H1 (cell line): ENCODE measurements at regions not wholly inside any gene's neighbourhood (a gene's known extent, or its start where the extent isn't known, plus 50 kb on each side); places are given as distances from the start of the nearest gene placed in this dataset.

Source experiments
- CTCF ChIA-PET: fragments of 300-600 bp; sonication (Branson Sonifier 250); formaldehyde crosslinking; loops from one replicate; lab custom pipeline; 2021; ENCODE audit not compliant: partially characterized antibody; lab: Charles Lee
- POLR2A ChIA-PET: fragments of 300-600 bp; sonication (Branson Sonifier 250); formaldehyde crosslinking; loops from one replicate; lab custom pipeline; 2021; ENCODE audit warnings: inconsistent platforms; ENCODE audit not compliant: partially characterized antibody; lab: Charles Lee
- DNase-seq, 2 experiments: peaks; one replicate each; pipeline versions ENCODE4 v3.0.0 to v3.0.0-alpha.2; 2010 to 2022; ENCODE audit warnings: low spot score in 2 of 2, low read depth in 1 of 2, mixed read lengths in 1 of 2
- FAIRE-seq: peaks from 2 replicates; lab custom pipeline; 2011; peaks lifted over from hg19 to GRCh38; lab: Jason Lieb, UNC
- H2AFZ ChIP-seq: 2 replicates; pipeline ENCODE4 v1.8.1; 2012; ENCODE audit warnings: low read length, inconsistent platforms
- H2AK5ac ChIP-seq: 2 replicates; pipeline ENCODE4 v1.6.1; 2013; ENCODE audit warnings: low read depth, low read length
- H2BK120ac ChIP-seq: replicated peaks from 2 replicates; pipeline ENCODE3; 2013; ENCODE audit warnings: low read depth, low read length, inconsistent platforms
- H2BK12ac ChIP-seq: 2 replicates; pipeline ENCODE4 v1.6.1; 2013; ENCODE audit warnings: low read depth, low read length
- H2BK15ac ChIP-seq: 2 replicates; pipeline ENCODE4 v1.6.1; 2013; ENCODE audit warnings: low read length
- H2BK20ac ChIP-seq: 2 replicates; pipeline ENCODE4 v1.6.1; 2013; ENCODE audit warnings: low read length
- H2BK5ac ChIP-seq: 2 replicates; pipeline ENCODE4 v1.6.1; 2013; ENCODE audit warnings: low read depth, low read length
- H3K14ac ChIP-seq: 2 replicates; pipeline ENCODE4 v1.6.1; 2013; ENCODE audit warnings: inconsistent platforms; ENCODE audit not compliant: insufficient read length
- H3K18ac ChIP-seq: 2 replicates; pipeline ENCODE4 v1.6.1; 2013; ENCODE audit warnings: low read length; ENCODE audit errors: extremely low read depth
- H3K23ac ChIP-seq: 2 replicates; pipeline ENCODE4 v1.6.1; 2013; ENCODE audit warnings: inconsistent platforms; ENCODE audit not compliant: insufficient read length
- H3K23me2 ChIP-seq: 2 replicates; pipeline ENCODE4 v1.6.1; 2013; ENCODE audit warnings: low read depth, low read length
- H3K27ac ChIP-seq: 2 replicates; pipeline ENCODE4 v1.6.1; 2011; ENCODE audit warnings: low read depth, low read length, inconsistent platforms
- H3K27me3 ChIP-seq, 4 experiments: replicated peaks in 1 of 4; 1 replicate in 1 of 4; 2 replicates in 3 of 4; pipeline versions ENCODE4 v1.6.1 to v1.8.1; 2011 to 2013; ENCODE audit warnings: low read length in 3 of 4, mild to moderate bottlenecking in 3 of 4, inconsistent platforms in 2 of 4, mixed read lengths in 2 of 4, moderate library complexity in 1 of 4; ENCODE audit not compliant: control insufficient read depth in 3 of 4, insufficient read depth in 3 of 4; ENCODE audit errors: extremely low read depth in 1 of 4
- H3K36me3 ChIP-seq, 4 experiments: 2 replicates each; pipeline versions ENCODE4 v1.6.1 to v1.8.1; 2011 to 2013; ENCODE audit warnings: mild to moderate bottlenecking in 4 of 4, low read length in 3 of 4, moderate library complexity in 2 of 4, control low read depth in 1 of 4, inconsistent platforms in 1 of 4; ENCODE audit not compliant: insufficient read depth in 4 of 4, control insufficient read depth in 2 of 4
- H3K4ac ChIP-seq: replicated peaks from 2 replicates; pipeline ENCODE3; 2013; ENCODE audit warnings: low read length, low read depth, mixed read lengths, inconsistent platforms; ENCODE audit not compliant: insufficient read length
- H3K4me1 ChIP-seq, 4 experiments: replicated peaks in 1 of 4; 1 replicate in 1 of 4; 2 replicates in 3 of 4; pipeline versions ENCODE4 v1.6.1 to v1.8.1; 2011 to 2013; ENCODE audit warnings: low read length in 3 of 4, inconsistent platforms in 2 of 4, mixed read lengths in 1 of 4; ENCODE audit not compliant: insufficient read depth in 4 of 4, control insufficient read depth in 3 of 4
- H3K4me2 ChIP-seq, 2 experiments: 2 replicates each; pipeline versions ENCODE4 v1.6.1 to v1.8.1; 2011 to 2013; ENCODE audit warnings: low read depth in 2 of 2, low read length in 2 of 2, control low read depth in 1 of 2, inconsistent platforms in 1 of 2, mild to moderate bottlenecking in 1 of 2; ENCODE audit not compliant: insufficient read depth in 1 of 2
- H3K4me3 ChIP-seq, 4 experiments: fragments of 200-600, 300-600 bp in 1 of 4; sonication (generic), shearing (Covaris generic), sonication (Bioruptor Twin) in 1 of 4; 2 replicates each; pipeline versions ENCODE4 v1.5.1 to v1.8.1; 2011 to 2016; ENCODE audit warnings: low read length in 4 of 4, low read depth in 3 of 4, control low read depth in 2 of 4, inconsistent platforms in 2 of 4, mild to moderate bottlenecking in 2 of 4, mixed read lengths in 1 of 4, moderate library complexity in 1 of 4; ENCODE audit not compliant: insufficient read depth in 2 of 4; ENCODE audit errors: extremely low read depth in 1 of 4
- H3K56ac ChIP-seq: replicated peaks from 2 replicates; pipeline ENCODE3; 2013; ENCODE audit warnings: low read depth, mild to moderate bottlenecking, mixed read lengths, low read length, inconsistent platforms; ENCODE audit not compliant: insufficient read length
- H3K79me1 ChIP-seq: 2 replicates; pipeline ENCODE4 v1.6.1; 2013; ENCODE audit warnings: low read depth, low read length, control low read depth
- H3K79me2 ChIP-seq, 2 experiments: 2 replicates each; pipeline versions ENCODE4 v1.6.1 to v1.8.1; 2012 to 2013; ENCODE audit warnings: low read length in 2 of 2, mild to moderate bottlenecking in 2 of 2, inconsistent platforms in 1 of 2; ENCODE audit not compliant: insufficient read depth in 2 of 2, control insufficient read depth in 1 of 2
- H3K9ac ChIP-seq, 4 experiments: replicated peaks in 1 of 4; 1 replicate in 1 of 4; 2 replicates in 3 of 4; pipeline versions ENCODE4 v1.6.1 to v1.8.1; 2011 to 2013; ENCODE audit warnings: low read depth in 3 of 4, low read length in 3 of 4, control low read depth in 2 of 4, mild to moderate bottlenecking in 2 of 4, moderate library complexity in 2 of 4, inconsistent platforms in 1 of 4; ENCODE audit errors: extremely low read depth in 1 of 4
- H3K9me3 ChIP-seq, 2 experiments: 2 replicates each; pipeline versions ENCODE4 v1.6.1 to v1.8.1; 2012 to 2013; ENCODE audit warnings: mild to moderate bottlenecking in 2 of 2, moderate library complexity in 2 of 2, control low read depth in 1 of 2, inconsistent platforms in 1 of 2, low read depth in 1 of 2, low read length in 1 of 2, mixed read lengths in 1 of 2; ENCODE audit not compliant: insufficient read depth in 2 of 2
- H4K20me1 ChIP-seq, 2 experiments: replicated peaks in 1 of 2; 2 replicates each; pipeline versions ENCODE3 to v1.8.1; 2011 to 2013; ENCODE audit warnings: inconsistent platforms in 2 of 2, low read length in 2 of 2, mild to moderate bottlenecking in 1 of 2; ENCODE audit not compliant: insufficient read depth in 2 of 2, control insufficient read depth in 1 of 2
- H4K5ac ChIP-seq: 2 replicates; pipeline ENCODE4 v1.6.1; 2013; ENCODE audit warnings: low read length, low read depth, mixed read lengths, inconsistent platforms; ENCODE audit not compliant: insufficient read length
- H4K8ac ChIP-seq: 2 replicates; pipeline ENCODE4 v1.8.0; 2013; ENCODE audit warnings: mild to moderate bottlenecking, moderate library complexity, low read length, inconsistent platforms; ENCODE audit not compliant: insufficient read depth; ENCODE audit errors: extremely low read depth
- H4K91ac ChIP-seq: replicated peaks from 2 replicates; pipeline ENCODE3; 2013; ENCODE audit warnings: low read length, mixed read lengths, inconsistent platforms; ENCODE audit not compliant: insufficient read length
- BACH1 ChIP-seq: IDR thresholded peaks from 2 replicates; pipeline ENCODE4 v1.6.1; 2012; ENCODE audit warnings: low read length, improper control_type of control experiment
- BCL11A ChIP-seq, 2 experiments: IDR thresholded peaks; one replicate each; pipeline ENCODE4 v1.6.1; 2011; ENCODE audit warnings: low read depth in 2 of 2, low read length in 2 of 2, mild to moderate bottlenecking in 2 of 2
- CHD1 ChIP-seq: IDR thresholded peaks from 2 replicates; pipeline ENCODE4 v1.6.1; 2012; ENCODE audit warnings: low read depth, low read length, improper control_type of control experiment
- EZH2 ChIP-seq: fragments of 200-600 bp; sonication (generic); IDR thresholded peaks from 2 replicates; pipeline ENCODE4 v1.7.1; 2012; ENCODE audit warnings: low read depth, mild to moderate bottlenecking, moderate library complexity, low read length, inconsistent platforms; ENCODE audit not compliant: severe bottlenecking
- SIRT6 ChIP-seq: IDR thresholded peaks from one replicate; pipeline ENCODE4 v1.7.1; 2012; ENCODE audit warnings: low read length, inconsistent platforms
- SP4 ChIP-seq: IDR thresholded peaks from 2 replicates; pipeline ENCODE4 v1.6.1; 2012; ENCODE audit warnings: low read length, inconsistent platforms
- SRF ChIP-seq: IDR thresholded peaks from 2 replicates; pipeline ENCODE4 v1.6.1; 2011; ENCODE audit warnings: mild to moderate bottlenecking, low read depth, low read length, moderate library complexity
- TBP ChIP-seq: IDR thresholded peaks from 2 replicates; pipeline ENCODE4 v1.6.1; 2011; ENCODE audit warnings: low read depth, low read length, improper control_type of control experiment
- TCF12 ChIP-seq: IDR thresholded peaks from 2 replicates; pipeline ENCODE4 v1.6.1; 2011; ENCODE audit warnings: low read depth, mild to moderate bottlenecking, low read length
- WGBS, 2 experiments: shearing (Covaris generic) in 1 of 2; methylation state at CpG; one replicate each; pipeline versions ENCODE4 v1.1.6 to v1.1.7; 2013 to 2015; ENCODE audit warnings: low lambda C conversion rate in 2 of 2, mixed read lengths in 2 of 2, inconsistent platforms in 1 of 2, low coverage in 1 of 2, missing lambda C conversion rate in 1 of 2; ENCODE audit not compliant: insufficient replicate concordance in 2 of 2, insufficient coverage in 1 of 2, insufficient read length in 1 of 2; ENCODE audit errors: extremely low coverage in 1 of 2, missing lambda C conversion rate in 1 of 2; 5-methylcytosine and 5-hydroxymethylcytosine counted together
- TF ChIP-seq, protein P1 (sequence below): IDR thresholded peaks from 2 replicates; pipeline ENCODE4 v1.6.1; 2012; ENCODE audit warnings: inconsistent platforms

- no peak overlapping the region for H3K56ac ChIP-seq
- H3K4me3 ChIP-seq, result no peak overlapping the region
- H3K4me2 ChIP-seq, result no peak overlapping the region
- no peaks in the 10 kb centered on the region; a peak in 2 of 7 replicates for H3K4me1 ChIP-seq
- H2AK5ac ChIP-seq, result no peak overlapping the region
- H3K27ac ChIP-seq, result no peak overlapping the region
- no peak overlapping the region for H4K8ac ChIP-seq
- H2BK5ac ChIP-seq, result no peak overlapping the region
- no peak overlapping the region for H4K91ac ChIP-seq
- H3K36me3 ChIP-seq, result no peaks in the 10 kb centered on the region
- H3K79me2 ChIP-seq, result no peaks in the 10 kb centered on the region
- TF ChIP-seq BCL11A (IDR thresholded peaks at IDR 0.05; ENCODE audit: low read depth in 2 of 2, low read length in 2 of 2) (no peak), TCF12 (no peak), TBP (no peak), BACH1 (no peak), SP4 (no peak), CHD1 (no peak), SRF (no peak), EZH2 (no peak), SIRT6 (no peak)
- TF ChIP-seq, protein P1, sequence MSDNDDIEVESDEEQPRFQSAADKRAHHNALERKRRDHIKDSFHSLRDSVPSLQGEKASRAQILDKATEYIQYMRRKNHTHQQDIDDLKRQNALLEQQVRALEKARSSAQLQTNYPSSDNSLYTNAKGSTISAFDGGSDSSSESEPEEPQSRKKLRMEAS, result no peak
- POLR2A ChIA-PET, result no interaction called here
- FAIRE-seq (no peak), DNase-seq (no peak)
- H4K20me1 ChIP-seq, result no peaks in the 10 kb centered on the region
- no peak overlapping the region for H2AFZ ChIP-seq
- H3K23ac ChIP-seq, result no peak overlapping the region
- no peak overlapping the region for H2BK20ac ChIP-seq
- 94% methylated on average over 3 of the region's 3 CpGs; no CpG with 5 or more reads in 1 of the 2 experiments for WGBS, 2 experiments
- H3K23me2 ChIP-seq, result no peaks in the 10 kb centered on the region
- CTCF ChIA-PET, result no interaction called here
- H3K79me1 ChIP-seq, result no peaks in the 10 kb centered on the region
- H3K9ac ChIP-seq, result no peak overlapping the region
- H3K14ac ChIP-seq, result no peak overlapping the region
- H2BK15ac ChIP-seq, result no peak overlapping the region
- no peaks in the 10 kb centered on the region for H3K9me3 ChIP-seq
- H2BK120ac ChIP-seq, result no peak overlapping the region
- no peak overlapping the region for H3K4ac ChIP-seq
- H3K18ac ChIP-seq, result no peak overlapping the region
- no peak overlapping the region for H4K5ac ChIP-seq
- H2BK12ac ChIP-seq, result no peak overlapping the region
- H3K27me3 ChIP-seq, result no peaks in the 10 kb centered on the region
Measured at GRCh38 chr2:8298783-8299182, 383.1 kb upstream of the ID2 start.
